ENCODE measurements at regions not wholly inside any gene's neighbourhood (a gene's known extent, or its start where the extent isn't known, plus 50 kb on each side); places are given as distances from the start of the nearest gene placed in this dataset.

- Histone ChIP-seq H3K4me3 (ENCODE audit: low read depth in 1 of 3, low read length in 3 of 3) (peak overlapping the region in 1 of 3 donors; percentile 38), H3K36me3 (ENCODE audit: control insufficient read depth in 4 of 4, insufficient read depth in 3 of 4, low read depth in 1 of 4, low read length in 3 of 4) (no peaks in the 10 kb centered on the region), H3K9me3 (ENCODE audit: control insufficient read depth in 4 of 4, low read length in 3 of 4) (no peaks in the 10 kb centered on the region), H3K27ac (ENCODE audit: low read depth in 1 of 2, low read length in 2 of 2) (no peak overlapping the region), H3K9ac (ENCODE audit: low read depth in 1 of 2, low read length in 2 of 2) (no peak overlapping the region), H3K27me3 (ENCODE audit: control insufficient read depth in 4 of 4, insufficient read depth in 4 of 4, low read length in 3 of 4) (no peaks in the 10 kb centered on the region), H3K4me1 (ENCODE audit: control insufficient read depth in 4 of 4, insufficient read depth in 4 of 4, low read length in 3 of 4) (peaks cover 0 to 5% (median 4%) of the 10 kb centered on the region in 4 donors)
- DNase-seq (ENCODE audit: low spot score) = peak; percentile 46
- TF ChIP-seq JUND (IDR thresholded peaks at IDR 0.05) (no peak), FOXA1 (IDR thresholded peaks at IDR 0.05) (no peak), HNF4A (conservative IDR thresholded peaks at IDR 0.05) (no peak), YY1 (IDR thresholded peaks at IDR 0.05) (no peak), TAF1 (conservative IDR thresholded peaks at IDR 0.05) (no peak), ATF3 (IDR thresholded peaks at IDR 0.05) (no peak), HNF4G (IDR thresholded peaks at IDR 0.05) (no peak), FOXA2 (IDR thresholded peaks at IDR 0.05) (no peak), ZBTB33 (IDR thresholded peaks at IDR 0.05) (no peak), MAX (IDR thresholded peaks at IDR 0.05) (no peak), RXRA (IDR thresholded peaks at IDR 0.05) (no peak), EGR1 (IDR thresholded peaks at IDR 0.05; ENCODE audit: low read depth in 2 of 2) (no peak), CTCF (IDR thresholded peaks at IDR 0.05; ENCODE audit: low read depth, low read length, missing input control) (no peak), GABPA (IDR thresholded peaks at IDR 0.05 in 1 of 2, conservative IDR thresholded peaks at IDR 0.05 in 1 of 2) (no peak), REST (IDR thresholded peaks at IDR 0.05) (no peak), SP1 (IDR thresholded peaks at IDR 0.05) (no peak)
- 44% methylated on average over 21 of the region's 21 CpGs for WGBS
Measured at GRCh38 chr14:61188196-61188595, 92.9 kb downstream of the TMEM30B start.

Measured in liver (tissue), 8 donors.